Ishikawa (cell line): ENCODE measurements at regions not wholly inside any gene's neighbourhood (a gene's known extent, or its start where the extent isn't known, plus 50 kb on each side); places are given as distances from the start of the nearest gene placed in this dataset.

Experiments used
- CEBPB ChIP-seq: IDR thresholded peaks from 2 replicates; pipeline ENCODE4 v1.6.1; 2012
- CREB1 ChIP-seq: IDR thresholded peaks from 2 replicates; pipeline ENCODE4 v1.6.1; 2012; ENCODE audit warnings: low read depth
- EP300 ChIP-seq: IDR thresholded peaks from 2 replicates; pipeline ENCODE4 v1.6.1; 2012; ENCODE audit warnings: borderline replicate concordance
- MAX ChIP-seq: IDR thresholded peaks from 2 replicates; pipeline ENCODE4 v1.6.1; 2012
- NFIC ChIP-seq: IDR thresholded peaks from 2 replicates; pipeline ENCODE4 v1.6.1; 2012
- REST ChIP-seq: IDR thresholded peaks from 2 replicates; pipeline ENCODE4 v1.6.1; 2012; ENCODE audit warnings: low read depth, mild to moderate bottlenecking
- TCF12 ChIP-seq: IDR thresholded peaks from 2 replicates; pipeline ENCODE4 v1.6.1; 2012; ENCODE audit warnings: low read depth
- YY1 ChIP-seq: IDR thresholded peaks from 2 replicates; pipeline ENCODE4 v1.6.1; 2012; ENCODE audit warnings: low read depth

GRCh38 chr13:85590231-85590931, 208.8 kb downstream of the SLITRK6 start:
- TF ChIP-seq REST (no peak), YY1 (no peak), NFIC (no peak), MAX (no peak), CREB1 (no peak), CEBPB (no peak), TCF12 (no peak), EP300 (no peak)
